ENCODE measurements at regions not wholly inside any gene's neighbourhood (a gene's known extent, or its start where the extent isn't known, plus 50 kb on each side); places are given as distances from the start of the nearest gene placed in this dataset.

DNA sequence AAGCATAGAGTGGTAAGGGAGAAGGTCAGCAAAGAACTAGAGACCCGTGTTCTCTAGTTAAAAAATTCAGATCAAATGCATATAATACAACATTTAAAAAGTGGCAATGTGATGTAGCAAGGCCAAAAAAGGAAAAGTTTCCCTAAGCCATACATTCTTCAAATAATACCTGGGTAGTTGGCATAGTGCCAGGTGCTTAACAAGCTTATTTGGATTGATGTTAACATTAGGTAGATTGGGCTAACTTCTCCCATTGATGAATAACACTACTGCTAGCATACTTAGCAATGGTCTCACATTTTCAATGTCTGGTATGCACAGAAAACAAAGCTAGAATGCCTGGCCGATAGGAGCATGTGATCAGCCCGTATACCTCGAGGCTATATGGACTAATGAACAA, 283.6 kb upstream of the RARB start:
- no peak overlapping the region for H3K4me2 ChIP-seq (ENCODE audit: insufficient read depth in 1 of 2, low read depth in 2 of 2, low read length in 2 of 2)
- ChIA-PET CTCF (ENCODE audit: partially characterized antibody) (interaction anchor here (0.6 to 0.8 kb wide), 2 partner anchors 123 to 462 kb away, joined by 3 read pairs; no protein-coding TSS in a partner anchor), POLR2A (ENCODE audit: partially characterized antibody) (interaction anchor here (0.9 kb wide), 1 partner anchor 25 kb away, joined by 3 read pairs; no protein-coding TSS in a partner anchor)
- H3K23ac ChIP-seq (ENCODE audit: insufficient read length) = no peak overlapping the region
- H3K23me2 ChIP-seq (ENCODE audit: low read depth, low read length) = no peaks in the 10 kb centered on the region
- no peak overlapping the region for H4K5ac ChIP-seq (ENCODE audit: insufficient read length, low read depth, low read length)
- no peak overlapping the region for H3K9ac ChIP-seq (replicated peaks in 1 of 4; ENCODE audit: extremely low read depth in 1 of 4, low read depth in 3 of 4, low read length in 3 of 4)
- no peak overlapping the region for H3K14ac ChIP-seq (ENCODE audit: insufficient read length)
- no peak overlapping the region for H2BK5ac ChIP-seq (ENCODE audit: low read depth, low read length)
- H3K79me2 ChIP-seq (ENCODE audit: control insufficient read depth in 1 of 2, insufficient read depth in 2 of 2, low read length in 2 of 2) = no peaks in the 10 kb centered on the region
- H3K9me3 ChIP-seq (ENCODE audit: insufficient read depth in 2 of 2, low read depth in 1 of 2, low read length in 1 of 2) = 0 out of 4 replicates have a peak, but pooled peaks cover 0 to 2% of the 10 kb centered on the region in 2 experiments
- no peak overlapping the region for H2BK20ac ChIP-seq (ENCODE audit: low read length)
- H3K27ac ChIP-seq (ENCODE audit: low read depth, low read length) = no peak overlapping the region
- no peak overlapping the region for H4K91ac ChIP-seq (replicated peaks; ENCODE audit: insufficient read length, low read length)
- H3K56ac ChIP-seq (replicated peaks; ENCODE audit: insufficient read length, low read depth, low read length) = no peak overlapping the region
- H2BK120ac ChIP-seq (replicated peaks; ENCODE audit: low read depth, low read length) = no peak overlapping the region
- H4K20me1 ChIP-seq (replicated peaks in 1 of 2; ENCODE audit: control insufficient read depth in 1 of 2, insufficient read depth in 2 of 2, low read length in 2 of 2) = no peaks in the 10 kb centered on the region
- H3K4me1 ChIP-seq (replicated peaks in 1 of 4; ENCODE audit: control insufficient read depth in 3 of 4, insufficient read depth in 4 of 4, low read length in 3 of 4) = peaks cover 0 to 4% (median 2%) of the 10 kb centered on the region in 4 experiments; a peak in 1 of 7 replicates
- no peaks in the 10 kb centered on the region for H3K79me1 ChIP-seq (ENCODE audit: low read depth, low read length)
- no peaks in the 10 kb centered on the region for H3K27me3 ChIP-seq (replicated peaks in 1 of 4; ENCODE audit: control insufficient read depth in 3 of 4, extremely low read depth in 1 of 4, insufficient read depth in 3 of 4, low read length in 3 of 4)
- no peak overlapping the region for H3K4ac ChIP-seq (replicated peaks; ENCODE audit: insufficient read length, low read depth, low read length)
- H2AK5ac ChIP-seq (ENCODE audit: low read depth, low read length) = no peak overlapping the region
- no peak for DNase-seq (ENCODE audit: low read depth in 1 of 2, low spot score in 2 of 2)
- no peak overlapping the region for H2BK12ac ChIP-seq (ENCODE audit: low read depth, low read length)
- H2AFZ ChIP-seq (ENCODE audit: low read length) = no peak overlapping the region
- no peak overlapping the region for H3K4me3 ChIP-seq (ENCODE audit: extremely low read depth in 1 of 4, insufficient read depth in 2 of 4, low read depth in 3 of 4, low read length in 4 of 4)
- no peak for FAIRE-seq
- no peaks in the 10 kb centered on the region for H3K36me3 ChIP-seq (ENCODE audit: control insufficient read depth in 2 of 4, insufficient read depth in 4 of 4, low read length in 3 of 4)
- 90% methylated on average over 4 of the region's 4 CpGs; no CpG with 5 or more reads in 1 of the 2 experiments for WGBS, 2 experiments (ENCODE audit: extremely low coverage in 1 of 2, insufficient coverage in 1 of 2, insufficient read length in 1 of 2, insufficient replicate concordance in 2 of 2, low coverage in 1 of 2, low lambda C conversion rate in 2 of 2, missing lambda C conversion rate in 1 of 2)
- H3K18ac ChIP-seq (ENCODE audit: extremely low read depth, low read length) = no peak overlapping the region
- no peak overlapping the region for H2BK15ac ChIP-seq (ENCODE audit: low read length)
- no peak overlapping the region for H4K8ac ChIP-seq (ENCODE audit: extremely low read depth, insufficient read depth, low read length)
- no peak for TF ChIP-seq NANOG (IDR thresholded peaks at IDR 0.05; ENCODE audit: insufficient read depth, low read depth, low read length, poor library complexity, severe bottlenecking)
- no peak for TF ChIP-seq USF2 (IDR thresholded peaks at IDR 0.05; ENCODE audit: low read length)
- no peak for TF ChIP-seq SP1 (IDR thresholded peaks at IDR 0.05; ENCODE audit: low read depth, low read length)
- TF ChIP-seq RAD21 (IDR thresholded peaks at IDR 0.05 in 1 of 2, conservative IDR thresholded peaks at IDR 0.05 in 1 of 2; ENCODE audit: low read depth in 2 of 2, low read length in 2 of 2) = no peak
- TF ChIP-seq YY1 (IDR thresholded peaks at IDR 0.05; ENCODE audit: low read depth, low read length) = no peak
- no peak for TF ChIP-seq CTCF (IDR thresholded peaks at IDR 0.05; ENCODE audit: control extremely low read depth in 1 of 3, insufficient read depth in 1 of 3, low read depth in 1 of 3, low read length in 3 of 3)
- TF ChIP-seq PHF8 (conservative IDR thresholded peaks at IDR 0.05; ENCODE audit: low read depth, low read length) = no peak
- no peak for TF ChIP-seq HDAC6 (IDR thresholded peaks at IDR 0.05; ENCODE audit: low read depth, low read length)
- TF ChIP-seq TBP (IDR thresholded peaks at IDR 0.05; ENCODE audit: low read depth, low read length) = no peak
- no peak for TF ChIP-seq EP300 (IDR thresholded peaks at IDR 0.05; ENCODE audit: borderline replicate concordance in 1 of 2, low read depth in 2 of 2, low read length in 2 of 2)

Data from H1 (cell line).